Psoas muscle (tissue), 7 donors: ENCODE measurements at regions not wholly inside any gene's neighbourhood (a gene's known extent, or its start where the extent isn't known, plus 50 kb on each side); places are given as distances from the start of the nearest gene placed in this dataset.

Source experiments
- ATAC-seq, 4 donors: fragments of 200-7000 bp; cut with Tn5 transposase; one replicate each; pipeline ENCODE4 v1.9.1; 2020; ENCODE audit warnings: moderate library complexity in 3 of 4, mild to moderate bottlenecking in 2 of 4
- DNase-seq, 2 donors: peaks; one replicate each; pipeline ENCODE4 v3.0.0-alpha.2; 2020
- H3K27ac ChIP-seq: fragments of 200-600 bp; one replicate; pipeline ENCODE4 v1.8.0; 2022
- H3K27me3 ChIP-seq, 3 donors: fragments of 200-600 bp in 1 of 3; one replicate each; pipeline versions ENCODE4 v1.6.1 to v1.8.0; 2013 to 2022; ENCODE audit warnings: low read length in 2 of 3, mild to moderate bottlenecking in 2 of 3, moderate library complexity in 1 of 3; ENCODE audit not compliant: insufficient read depth in 3 of 3
- H3K36me3 ChIP-seq, 2 donors: fragments of 200-600 bp in 1 of 2; one replicate each; pipeline versions ENCODE4 v1.6.1 to v1.8.0; 2013 to 2022; ENCODE audit warnings: low read depth in 1 of 2, mild to moderate bottlenecking in 1 of 2, moderate library complexity in 1 of 2; ENCODE audit not compliant: insufficient read depth in 1 of 2
- H3K4me1 ChIP-seq: fragments of 200-600 bp; one replicate; pipeline ENCODE4 v1.8.0; 2022
- H3K4me3 ChIP-seq: fragments of 200-600 bp; one replicate; pipeline ENCODE4 v1.8.0; 2022; ENCODE audit warnings: mild to moderate bottlenecking
- H3K9me3 ChIP-seq: fragments of 200-600 bp; one replicate; pipeline ENCODE4 v1.8.0; 2022
- WGBS, 3 donors: extraction: QIAGEN DNeasy Blood & Tissue Kit; methylation state at CpG; one replicate each; pipeline versions ENCODE4 v1.1.6 to v1.1.7; 2013; 5-methylcytosine and 5-hydroxymethylcytosine counted together
- intact Hi-C, 2 donors: fragments of 100-400 bp; cut with DNase I; formaldehyde crosslinking; loops; one replicate each; pipeline versions ENCODE4 v1.11.0 to v1.14.2; 2022
- TF ChIP-seq, protein P1 (sequence below): fragments of 200-600 bp; IDR thresholded peaks from one replicate; pipeline ENCODE4 v1.8.0; 2022; ENCODE audit warnings: antibody characterized with exemption
- donor health status: healthy with polysubstance abuse.
- donor health status: DM: no; HTN: no; CAD: no; lungs with moderate emphysema.
- donor health status: Bipolar disorder and iron deficiency.
- donor health status: healthy.
- donor health status: DM: yes; HTN: yes; CAD: no.
- donor health status: DM: no; HTN: no; CAD: no.
- donor health status: DM: yes; HTN: yes; CAD: no.

DNA sequence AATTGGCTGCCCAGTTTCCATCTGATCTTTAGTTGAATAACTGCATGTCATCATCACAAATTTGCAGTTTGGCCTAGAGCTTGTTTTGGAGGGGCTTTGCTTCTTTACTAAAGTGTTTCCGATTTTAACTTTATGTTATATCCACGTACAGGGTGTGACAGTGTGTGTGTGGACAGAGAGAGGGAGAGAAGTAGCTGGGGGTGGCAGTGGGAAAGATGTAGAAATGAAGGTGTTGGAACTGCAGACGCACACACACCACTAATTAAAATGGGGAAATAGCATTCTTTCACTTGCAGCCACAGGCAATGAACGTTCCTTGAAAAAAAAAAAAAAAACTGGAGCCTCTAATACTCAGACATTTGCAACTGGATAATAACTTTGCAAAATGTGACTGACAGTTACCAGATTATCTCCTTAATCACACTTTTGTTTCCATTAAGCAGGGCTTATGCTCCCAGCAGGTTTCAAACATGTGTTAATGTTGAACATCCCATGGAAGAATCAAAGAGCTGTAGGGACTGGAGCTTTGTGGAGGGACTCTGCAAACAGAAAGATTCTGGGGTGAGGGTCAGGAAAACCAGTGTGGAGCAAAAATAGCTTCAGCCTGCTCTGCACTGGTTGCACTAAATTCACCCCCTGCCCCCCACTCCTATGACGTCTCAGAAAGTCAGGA is 238.1 kb upstream of the TENM4 start:
- intact Hi-C loops = no loop called here
- no peaks in the 10 kb centered on the region for H3K27me3 ChIP-seq
- 35 to 45% (median 35%) methylated on average over 5 of the region's 5 CpGs for WGBS, 3 donors
- no peak for ATAC-seq
- no peaks in the 10 kb centered on the region for H3K4me1 ChIP-seq
- no peaks in the 10 kb centered on the region for H3K36me3 ChIP-seq
- H3K9me3 ChIP-seq = no peaks in the 10 kb centered on the region
- H3K4me3 ChIP-seq = no peak overlapping the region
- no peak overlapping the region for H3K27ac ChIP-seq
- no peak for DNase-seq
- TF ChIP-seq, protein P1, sequence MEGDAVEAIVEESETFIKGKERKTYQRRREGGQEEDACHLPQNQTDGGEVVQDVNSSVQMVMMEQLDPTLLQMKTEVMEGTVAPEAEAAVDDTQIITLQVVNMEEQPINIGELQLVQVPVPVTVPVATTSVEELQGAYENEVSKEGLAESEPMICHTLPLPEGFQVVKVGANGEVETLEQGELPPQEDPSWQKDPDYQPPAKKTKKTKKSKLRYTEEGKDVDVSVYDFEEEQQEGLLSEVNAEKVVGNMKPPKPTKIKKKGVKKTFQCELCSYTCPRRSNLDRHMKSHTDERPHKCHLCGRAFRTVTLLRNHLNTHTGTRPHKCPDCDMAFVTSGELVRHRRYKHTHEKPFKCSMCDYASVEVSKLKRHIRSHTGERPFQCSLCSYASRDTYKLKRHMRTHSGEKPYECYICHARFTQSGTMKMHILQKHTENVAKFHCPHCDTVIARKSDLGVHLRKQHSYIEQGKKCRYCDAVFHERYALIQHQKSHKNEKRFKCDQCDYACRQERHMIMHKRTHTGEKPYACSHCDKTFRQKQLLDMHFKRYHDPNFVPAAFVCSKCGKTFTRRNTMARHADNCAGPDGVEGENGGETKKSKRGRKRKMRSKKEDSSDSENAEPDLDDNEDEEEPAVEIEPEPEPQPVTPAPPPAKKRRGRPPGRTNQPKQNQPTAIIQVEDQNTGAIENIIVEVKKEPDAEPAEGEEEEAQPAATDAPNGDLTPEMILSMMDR = no peak

DNA sequence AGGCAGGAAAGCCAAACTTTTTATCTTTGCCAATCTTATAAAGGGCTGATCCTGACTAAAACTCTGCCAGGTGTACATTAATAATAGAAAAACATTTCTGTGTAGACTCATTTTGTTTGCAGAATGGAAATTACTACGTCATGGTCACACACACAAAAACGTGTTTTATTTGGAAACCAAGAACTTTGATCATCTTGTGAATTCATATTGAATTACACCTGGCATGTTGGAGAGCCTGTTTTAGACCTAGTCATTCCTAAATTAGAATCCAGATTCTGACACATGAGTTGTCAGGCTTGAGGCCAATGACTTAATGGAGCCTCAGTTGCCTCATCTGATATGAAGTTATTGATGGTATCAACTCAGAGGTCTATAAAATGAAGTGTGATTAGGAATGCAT is 235.6 kb upstream of the TENM4 start:
- TF ChIP-seq, protein P1 = no peak
- no peak overlapping the region for H3K4me3 ChIP-seq
- WGBS, 3 donors = 21 to 47% (median 21%) methylated on average over 2 of the region's 2 CpGs
- H3K27me3 ChIP-seq = no peaks in the 10 kb centered on the region
- H3K27ac ChIP-seq = no peak overlapping the region
- H3K36me3 ChIP-seq = no peaks in the 10 kb centered on the region
- H3K4me1 ChIP-seq = no peaks in the 10 kb centered on the region
- intact Hi-C loops = no loop called here
- no peaks in the 10 kb centered on the region for H3K9me3 ChIP-seq
- ATAC-seq (no peak), DNase-seq (no peak)

DNA sequence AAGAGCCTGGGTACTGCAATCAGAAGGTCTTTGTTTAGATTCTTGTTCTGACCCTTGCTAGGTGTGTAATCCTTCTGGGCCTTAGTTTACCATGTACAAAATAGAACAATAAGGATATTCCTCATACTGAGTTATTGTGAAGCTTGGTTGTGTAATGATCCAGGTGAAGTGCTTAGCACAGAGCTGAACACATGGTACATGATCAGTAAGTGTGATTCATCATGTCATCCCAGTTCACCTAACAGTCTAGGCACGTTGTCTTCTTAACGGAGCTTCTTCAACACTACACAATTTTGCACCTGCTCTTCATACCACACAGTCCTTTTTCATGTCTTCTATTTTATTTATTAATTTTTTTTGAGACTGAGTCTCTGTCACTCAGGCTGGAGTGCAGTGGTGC is 234.3 kb upstream of the TENM4 start:
- no peak for DNase-seq
- TF ChIP-seq, protein P1 = no peak
- Histone ChIP-seq H3K27me3 (no peaks in the 10 kb centered on the region), H3K9me3 (no peaks in the 10 kb centered on the region), H3K36me3 (no peaks in the 10 kb centered on the region), H3K4me3 (no peak overlapping the region), H3K27ac (no peak overlapping the region), H3K4me1 (no peaks in the 10 kb centered on the region)
- ATAC-seq = no peak
- WGBS, 3 donors = 78 to 83% (median 80%) methylated on average over 2 of the region's 2 CpGs
- intact Hi-C loops = no loop called here

DNA sequence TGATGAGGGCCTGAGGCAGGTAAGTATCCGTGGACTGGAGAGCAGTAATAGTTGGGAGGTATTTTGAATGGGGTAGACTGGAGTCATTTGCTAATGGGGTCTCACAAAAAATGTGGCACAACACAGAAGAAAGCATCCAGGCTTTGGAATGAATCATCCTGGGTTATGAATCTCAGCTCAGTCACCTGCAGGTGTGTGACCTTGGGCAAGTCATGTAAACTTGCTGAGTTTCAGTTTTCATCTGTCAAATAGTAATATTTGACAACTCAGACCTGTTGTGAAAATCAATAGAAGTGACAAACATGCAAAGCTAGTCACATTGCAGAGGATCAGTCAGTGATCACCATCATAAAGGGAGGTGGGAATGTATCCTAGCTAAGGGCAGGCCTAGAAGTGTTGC is 232.0 kb upstream of the TENM4 start:
- Histone ChIP-seq H3K27ac (no peak overlapping the region), H3K36me3 (no peaks in the 10 kb centered on the region), H3K4me1 (no peaks in the 10 kb centered on the region), H3K4me3 (no peak overlapping the region), H3K27me3 (no peaks in the 10 kb centered on the region), H3K9me3 (no peaks in the 10 kb centered on the region)
- intact Hi-C loops = no loop called here
- ATAC-seq = no peak
- DNase-seq = no peak
- 88 to 96% (median 89%) methylated on average over 1 of the region's 1 CpG for WGBS, 3 donors
- TF ChIP-seq, protein P1 = no peak

DNA sequence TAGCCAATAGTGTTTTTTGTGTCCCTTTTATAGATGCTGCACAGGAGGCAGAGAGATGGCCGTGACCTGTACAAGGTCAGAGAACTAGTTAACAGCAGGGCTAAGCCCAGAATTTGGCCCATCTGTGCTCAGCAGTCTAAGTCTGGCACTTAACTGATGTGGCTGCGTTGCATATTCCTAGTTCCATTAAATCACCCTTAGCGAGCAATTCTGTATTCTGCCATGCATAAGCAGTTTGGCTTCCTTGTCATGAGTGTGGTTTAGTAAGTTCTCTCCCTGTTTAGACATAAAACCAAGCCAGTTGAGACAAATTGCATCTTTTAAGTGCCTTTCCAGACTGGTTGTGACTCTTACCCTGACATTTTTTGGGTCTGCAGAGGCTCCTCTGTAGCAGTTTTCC is 230.6 kb upstream of the TENM4 start:
- intact Hi-C loops = no loop called here
- no peak for DNase-seq
- no peaks in the 10 kb centered on the region for H3K36me3 ChIP-seq

More for the DNA sequence above, 230.6 kb upstream of the TENM4 start:
- no peak overlapping the region for H3K4me3 ChIP-seq
- no peaks in the 10 kb centered on the region for H3K9me3 ChIP-seq
- ATAC-seq = no peak
- H3K27me3 ChIP-seq = no peaks in the 10 kb centered on the region
- WGBS, 3 donors = 51 to 58% (median 55%) methylated on average over 3 of the region's 3 CpGs
- TF ChIP-seq, protein P1 = no peak
- no peaks in the 10 kb centered on the region for H3K4me1 ChIP-seq
- H3K27ac ChIP-seq = no peak overlapping the region
